GM18951 (cell line): ENCODE measurements at regions not wholly inside any gene's neighbourhood (a gene's known extent, or its start where the extent isn't known, plus 50 kb on each side); places are given as distances from the start of the nearest gene placed in this dataset.
"Not testable (repeated sequence)": the region's sequence is repeated elsewhere in the genome, so short reads cannot be mapped to it uniquely, and the experiment has no call there.

Experiments used
- POLR2A ChIP-seq: IDR thresholded peaks from 4 replicates; pipeline ENCODE4 v1.6.1; 2011; ENCODE audit warnings: mild to moderate bottlenecking; ENCODE audit not compliant: insufficient read length, insufficient read depth; ENCODE audit errors: extremely low read depth
- in situ Hi-C: fragments of 300-500 bp; cut with MboI; formaldehyde crosslinking; loops from one replicate; pipeline ENCODE4 v1.12.0; 2022; ENCODE audit warnings: low sequenced_read_pairs, mixed read lengths, inconsistent platforms; ENCODE audit not compliant: unreplicated experiment

- in situ Hi-C loops = no loop called here
Observed at GRCh38 chr2:147294825-147295392, 549.9 kb upstream of the ACVR2A start.

DNA sequence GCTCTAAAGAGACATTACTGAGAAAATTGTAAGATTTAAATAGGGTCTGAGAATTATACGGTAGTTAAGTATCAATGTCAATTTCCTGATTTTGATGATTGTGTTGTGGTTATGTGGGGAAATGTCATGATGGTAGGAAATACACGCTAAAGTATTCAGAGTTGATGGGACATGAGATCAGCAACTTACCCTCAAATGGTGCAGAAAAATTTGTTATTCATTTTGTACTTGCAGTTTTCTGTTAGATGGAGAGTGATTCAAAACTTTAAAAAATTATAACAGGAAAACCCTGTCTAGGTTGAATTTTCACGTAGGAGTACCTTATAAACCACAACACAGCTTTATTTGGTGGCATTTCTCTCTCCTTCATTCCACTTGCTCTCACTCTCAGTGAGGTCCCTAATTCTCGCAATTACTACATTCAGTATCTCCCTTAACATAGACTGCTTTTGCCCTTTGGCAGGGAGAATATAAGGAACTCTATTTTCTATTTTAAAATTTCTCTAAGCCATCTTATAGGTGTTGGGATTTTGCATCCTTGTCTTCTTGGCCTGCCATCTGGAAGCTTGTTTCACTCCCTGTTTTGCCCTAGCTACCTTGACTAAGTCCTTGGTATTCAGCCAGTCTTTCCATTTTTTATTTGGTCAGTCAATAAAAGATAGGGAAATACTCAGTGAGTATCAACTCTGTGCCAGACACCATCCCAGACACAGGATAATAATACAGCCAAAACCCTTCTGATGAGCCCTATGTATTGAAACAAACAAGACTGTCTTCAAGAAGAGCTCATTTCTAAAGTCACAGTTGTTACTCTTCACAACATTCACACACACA is 550.6 kb upstream of the ACVR2A start:
- in situ Hi-C loops = no loop called here
- TF ChIP-seq POLR2A = no peak

More at GRCh38 chr2:147294825-147295392, 549.9 kb upstream of the ACVR2A start:
- TF ChIP-seq POLR2A = no peak

DNA sequence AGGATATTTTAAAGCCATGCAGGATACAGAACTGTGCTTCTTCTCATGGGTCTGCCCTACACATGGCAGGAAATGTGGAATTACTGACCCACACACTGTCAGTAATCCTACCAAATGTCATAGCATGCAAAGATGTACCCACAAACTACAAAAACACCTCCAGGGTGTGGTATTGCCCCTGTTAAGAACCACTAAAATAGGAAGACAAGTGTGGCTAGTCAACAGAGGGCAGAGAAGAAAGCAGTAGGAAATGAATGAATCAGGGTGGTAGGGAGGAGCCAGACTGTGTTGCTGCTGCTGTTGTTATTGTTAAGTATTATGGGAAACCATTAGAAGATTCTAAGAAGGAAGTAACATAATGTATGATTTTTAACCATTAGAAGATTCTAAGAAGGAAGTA is 556.7 kb upstream of the ACVR2A start:
- TF ChIP-seq POLR2A = no peak
- in situ Hi-C loops = no loop called here

GRCh38 chr2:147275943-147276342 is 568.9 kb upstream of the ACVR2A start:
- no peak for TF ChIP-seq POLR2A
- in situ Hi-C loops = no loop called here

- in situ Hi-C loops = no loop called here
- no peak for TF ChIP-seq POLR2A
Observed at GRCh38 chr2:147273628-147274027, 571.2 kb upstream of the ACVR2A start.

DNA sequence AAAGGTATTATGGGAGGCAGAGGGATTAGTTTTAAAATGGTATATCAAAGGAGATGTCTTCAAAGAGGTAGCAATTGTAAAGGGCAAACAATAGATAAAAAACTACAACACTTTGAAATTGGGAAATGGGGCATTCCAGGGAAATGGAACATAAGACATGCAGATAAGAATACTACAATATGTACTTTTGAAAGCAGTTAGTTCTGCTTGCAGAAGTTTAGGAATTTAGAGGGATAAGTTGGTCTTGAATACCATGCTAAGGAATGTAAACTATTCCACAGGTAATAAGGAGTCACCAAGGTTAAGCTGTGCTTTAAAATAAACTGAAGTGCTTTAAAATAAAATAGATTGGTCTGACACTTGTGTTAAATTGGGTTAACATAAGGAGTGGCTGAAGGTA is 571.7 kb upstream of the ACVR2A start:
- no peak for TF ChIP-seq POLR2A
- in situ Hi-C loops = no loop called here

- in situ Hi-C loops = not testable (repeated sequence)
Observed at GRCh38 chr2:147269581-147269980, 575.2 kb upstream of the ACVR2A start.

GRCh38 chr2:147260241-147260640 is 584.6 kb upstream of the ACVR2A start:
- TF ChIP-seq POLR2A = no peak
- in situ Hi-C loops = no loop called here

DNA sequence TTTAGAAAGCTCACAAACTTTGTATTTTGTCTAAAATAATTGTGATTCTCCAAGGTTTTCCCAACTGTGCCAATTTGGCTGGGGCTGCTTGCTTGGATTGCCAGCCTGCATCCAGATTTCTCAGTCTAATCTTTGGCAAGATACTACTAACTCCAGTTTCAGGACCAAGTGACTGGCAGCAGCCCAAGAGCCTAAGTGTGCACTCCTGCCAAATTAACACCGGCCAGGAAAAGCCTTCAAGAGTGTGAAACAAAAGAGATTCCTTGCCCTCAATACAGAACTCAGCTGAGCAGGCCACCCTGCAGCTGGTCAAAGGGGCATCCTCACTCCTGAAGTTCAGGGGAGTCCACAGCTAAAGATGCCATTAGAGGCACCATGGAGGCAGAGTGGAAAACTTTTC is 589.0 kb upstream of the ACVR2A start:
- in situ Hi-C loops = no loop called here
- TF ChIP-seq POLR2A = no peak

- in situ Hi-C loops = no loop called here
- TF ChIP-seq POLR2A = no peak
Observed at GRCh38 chr2:147250652-147251356, 594.0 kb upstream of the ACVR2A start.

- no peak for TF ChIP-seq POLR2A
- in situ Hi-C loops = no loop called here
Observed at GRCh38 chr2:147247749-147248148, 597.1 kb upstream of the ACVR2A start.

- in situ Hi-C loops = no loop called here
- no peak for TF ChIP-seq POLR2A
Observed at GRCh38 chr2:147242445-147242844, 602.4 kb upstream of the ACVR2A start.

DNA sequence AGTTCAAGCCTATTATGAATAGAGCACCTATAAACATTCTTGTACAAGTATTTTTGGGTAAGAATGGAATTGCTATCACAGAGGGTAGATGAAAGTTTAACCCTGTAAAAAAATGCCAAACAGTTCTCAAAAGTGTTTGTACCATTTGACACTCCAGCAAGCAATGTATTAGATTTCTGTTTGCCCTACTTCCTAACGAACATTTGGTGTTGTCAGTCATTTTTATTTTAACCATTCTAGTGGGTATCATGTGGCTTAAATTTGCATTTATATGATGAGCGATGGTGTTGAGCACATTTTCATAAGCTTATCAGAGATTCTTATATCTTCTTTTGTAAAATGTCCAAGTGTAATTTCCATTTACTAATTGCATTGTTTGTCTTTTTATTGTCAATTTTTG is 608.2 kb upstream of the ACVR2A start:
- no peak for TF ChIP-seq POLR2A
- in situ Hi-C loops = no loop called here

GRCh38 chr2:147232225-147232669 is 612.6 kb upstream of the ACVR2A start:
- no peak for TF ChIP-seq POLR2A
- in situ Hi-C loops = no loop called here
